HL-60 (cell line): ENCODE measurements at regions not wholly inside any gene's neighbourhood (a gene's known extent, or its start where the extent isn't known, plus 50 kb on each side); places are given as distances from the start of the nearest gene placed in this dataset.

ENCODE experiments used
- CTCF ChIP-seq: IDR thresholded peaks from one replicate; pipeline ENCODE4 v1.5.1; 2011; ENCODE audit warnings: low read length, control low read depth, inconsistent platforms; ENCODE audit not compliant: insufficient read depth
- POLR2AphosphoS5 ChIP-seq: IDR thresholded peaks from 2 replicates; pipeline ENCODE4 v1.6.1; 2012; ENCODE audit warnings: low read depth

DNA sequence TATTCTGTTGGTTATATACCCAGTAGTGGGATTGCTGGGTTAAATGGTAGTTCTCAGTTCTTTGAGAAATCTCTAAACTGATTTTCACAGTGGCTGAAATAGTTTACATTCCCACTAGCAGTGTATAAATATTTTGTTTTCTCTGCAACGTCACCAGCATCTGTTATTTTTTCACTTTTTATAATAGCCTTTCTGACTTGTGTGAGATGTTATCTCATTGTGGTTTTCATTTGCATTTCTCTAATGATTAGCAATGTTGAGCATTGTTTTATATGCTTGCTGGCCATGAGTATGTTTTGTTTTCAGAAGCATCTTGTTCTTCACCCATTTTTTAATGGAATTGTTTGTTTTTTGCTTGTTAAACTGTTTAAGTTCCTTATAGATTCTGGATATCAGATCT is 612.7 kb upstream of the SGO1 start:
- TF ChIP-seq CTCF (no peak), POLR2AphosphoS5 (no peak)
